NCI-H526 treated with DMSO at 0.1 percent for 48 hours (cell line): ENCODE measurements at regions not wholly inside any gene's neighbourhood (a gene's known extent, or its start where the extent isn't known, plus 50 kb on each side); places are given as distances from the start of the nearest gene placed in this dataset.
"Not testable (repeated sequence)": the region's sequence is repeated elsewhere in the genome, so short reads cannot be mapped to it uniquely, and the experiment has no call there.

Experiments
- DNase-seq: peaks from one replicate; lab custom pipeline; 2025; lab: John Stamatoyannopoulos, UW

GRCh38 chr12:87086118-87086891 lies 830.1 kb upstream of the MGAT4C start:
- no peak for DNase-seq

DNA sequence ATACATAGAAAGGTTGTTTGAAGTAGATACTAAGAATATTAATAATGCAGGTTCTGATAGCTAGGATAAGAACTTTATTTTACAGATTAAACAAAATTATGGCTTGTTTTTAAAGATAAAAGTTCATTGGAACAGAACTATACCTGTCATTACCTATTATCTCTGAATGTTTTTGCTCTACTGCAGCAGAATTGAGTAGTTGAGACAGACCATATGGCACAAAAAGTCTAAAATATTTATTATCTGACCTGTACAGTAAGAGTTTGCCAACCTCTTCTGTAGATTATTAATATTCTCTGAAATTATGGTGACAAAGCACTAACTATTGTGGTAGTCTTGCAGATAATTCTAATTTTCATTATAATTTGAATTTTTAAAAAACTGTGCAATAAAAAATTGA lies 829.1 kb upstream of the MGAT4C start:
- no peak for DNase-seq

- no peak for DNase-seq
Measured at GRCh38 chr12:87082756-87083155, 826.6 kb upstream of the MGAT4C start.

DNA sequence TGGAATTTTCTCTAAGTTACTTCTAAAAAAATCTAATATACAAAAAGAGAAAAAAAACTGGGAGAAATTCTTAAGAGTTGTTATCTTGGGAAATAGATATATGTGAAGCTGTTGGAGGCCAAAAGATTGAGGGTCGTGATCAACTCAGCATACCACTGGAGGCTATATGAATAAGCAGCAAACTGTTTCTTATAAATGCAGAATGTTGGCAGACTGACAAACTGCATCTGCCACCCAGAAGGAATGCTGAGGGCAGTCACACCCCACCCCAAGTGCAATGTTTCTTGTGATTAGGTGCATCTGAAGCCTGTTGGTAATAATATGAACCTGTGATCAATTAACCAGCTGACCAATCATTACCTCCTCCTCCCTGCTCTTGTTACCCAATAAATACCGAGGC lies 818.6 kb upstream of the MGAT4C start:
- no peak for DNase-seq

DNA sequence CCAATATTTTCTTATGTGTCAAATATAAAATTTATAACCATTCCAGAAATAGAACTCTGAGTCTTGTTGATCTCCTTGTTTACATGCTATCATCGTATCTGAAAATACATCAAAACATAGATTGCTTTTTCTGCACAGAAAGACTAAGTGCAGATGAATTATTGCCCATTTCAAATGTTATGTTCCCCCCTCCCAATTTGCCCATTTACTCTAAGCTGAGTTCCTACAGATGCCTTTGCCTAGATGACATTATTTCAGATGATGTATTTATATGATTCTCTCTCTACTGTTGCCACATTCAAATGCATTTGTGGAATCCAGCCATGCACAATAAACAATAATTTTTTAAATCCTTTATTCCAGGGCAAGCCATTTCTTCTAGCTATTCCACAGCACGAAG lies 810.1 kb upstream of the MGAT4C start:
- no peak for DNase-seq

- no peak for DNase-seq
Measured at GRCh38 chr12:87059231-87059630, 803.0 kb upstream of the MGAT4C start.

DNA sequence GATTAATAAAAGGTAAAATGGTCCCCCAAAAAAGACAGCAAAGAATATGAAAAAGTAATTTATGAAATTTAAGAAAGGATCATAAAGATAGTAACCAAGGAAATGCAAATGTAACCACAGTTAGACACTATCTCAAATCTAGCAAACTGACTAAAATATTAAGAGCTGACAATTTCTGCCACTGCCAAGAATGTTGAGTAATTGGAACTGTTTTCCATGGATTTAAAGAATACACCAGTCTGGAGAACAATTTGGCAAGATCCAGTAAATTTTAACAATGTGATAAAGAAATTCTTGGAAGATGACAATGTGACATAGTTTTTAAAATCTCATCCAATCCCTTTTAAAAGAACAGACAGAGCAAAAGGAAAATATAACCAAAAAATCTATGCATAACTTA lies 798.0 kb upstream of the MGAT4C start:
- no peak for DNase-seq

- no peak for DNase-seq
Measured at GRCh38 chr12:87051621-87052020, 795.4 kb upstream of the MGAT4C start.

DNA sequence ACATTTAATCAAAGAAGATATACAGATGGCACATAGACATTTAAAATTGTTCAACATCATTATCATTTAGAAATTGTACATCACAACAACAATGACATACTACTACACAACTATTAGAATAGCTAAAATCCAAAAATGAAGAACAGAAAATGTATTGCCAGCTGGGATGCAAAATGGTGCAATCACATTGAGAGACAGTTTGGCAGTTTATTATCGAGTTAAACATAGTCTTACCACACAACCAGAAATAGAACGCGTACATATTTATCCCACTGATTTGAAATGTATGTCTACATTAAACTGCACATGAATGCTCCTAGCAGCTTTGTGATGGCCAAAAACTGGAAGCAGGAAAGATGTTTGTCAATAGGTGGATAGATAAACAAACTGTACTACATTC lies 791.5 kb upstream of the MGAT4C start:
- no peak for DNase-seq

- DNase-seq: no peak
Measured at GRCh38 chr12:87039536-87039935, 783.3 kb upstream of the MGAT4C start.

GRCh38 chr12:87038098-87038497 lies 781.9 kb upstream of the MGAT4C start:
- no peak for DNase-seq

DNA sequence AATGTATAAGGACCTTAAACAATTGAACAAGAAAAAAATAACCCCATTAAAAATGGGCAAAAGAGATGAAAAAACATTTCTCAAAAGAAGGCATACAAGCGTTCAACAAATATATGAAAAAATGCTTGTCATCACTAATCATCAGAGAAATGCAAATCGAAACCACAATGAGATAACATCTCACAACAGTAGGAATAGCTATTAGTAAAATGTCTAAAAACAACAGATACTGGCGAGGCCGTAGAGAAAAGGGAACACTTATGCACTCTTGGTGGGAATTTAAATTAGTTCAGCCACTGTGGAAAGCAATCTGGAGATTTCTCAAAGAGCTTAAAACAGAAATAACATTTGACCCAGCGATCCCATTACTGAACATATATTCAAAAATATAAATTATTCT lies 769.8 kb upstream of the MGAT4C start:
- no peak for DNase-seq

GRCh38 chr12:87021400-87021799 lies 765.2 kb upstream of the MGAT4C start:
- DNase-seq: no peak

GRCh38 chr12:87020071-87020470 lies 763.9 kb upstream of the MGAT4C start:
- no peak for DNase-seq

DNA sequence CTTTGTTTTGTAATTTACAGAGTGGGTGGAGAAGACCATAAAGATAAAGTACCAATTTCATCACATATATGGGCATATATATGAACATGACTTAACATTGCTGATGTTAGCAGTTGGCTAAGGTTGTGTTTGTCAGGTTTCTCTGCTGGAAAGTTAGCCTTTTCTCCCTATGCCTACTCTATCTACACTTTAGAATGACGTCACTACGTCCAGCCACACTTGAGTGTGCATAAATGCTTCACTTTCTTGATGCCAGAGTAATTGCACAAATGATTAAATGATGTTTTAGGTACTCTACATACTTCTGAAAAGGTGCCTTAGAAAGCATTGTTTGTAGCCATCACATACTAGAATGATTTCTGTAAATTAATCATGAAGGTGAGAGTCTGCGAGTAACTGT lies 759.2 kb upstream of the MGAT4C start:
- no peak for DNase-seq

DNA sequence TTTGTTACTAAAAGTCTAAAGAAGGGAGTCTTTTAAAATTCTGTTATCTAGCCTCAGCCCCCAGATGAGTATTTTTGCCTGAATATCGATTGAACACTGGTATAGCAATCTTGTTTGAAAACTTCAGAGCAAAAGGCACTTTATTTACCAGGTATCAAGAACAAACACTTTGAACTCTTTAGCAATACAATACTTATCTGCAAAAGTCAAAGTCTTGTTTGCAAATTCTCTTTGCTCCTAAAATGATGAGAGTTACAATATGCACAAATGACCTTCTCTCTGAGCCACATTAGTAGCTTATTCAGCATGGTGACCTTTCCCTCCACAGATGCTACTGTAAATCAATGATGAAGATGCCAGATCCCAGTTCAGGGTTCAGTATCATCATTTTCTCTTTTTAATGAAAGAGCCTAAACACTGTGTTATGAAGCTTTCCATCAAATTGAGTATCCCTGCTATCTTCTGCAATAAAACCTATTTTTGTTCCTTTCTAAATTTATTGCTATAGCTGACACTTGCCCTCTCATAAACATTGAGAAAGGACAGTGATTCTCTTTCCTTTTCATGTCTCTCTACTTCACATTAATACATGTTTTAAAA lies 752.7 kb upstream of the MGAT4C start:
- no peak for DNase-seq

DNA sequence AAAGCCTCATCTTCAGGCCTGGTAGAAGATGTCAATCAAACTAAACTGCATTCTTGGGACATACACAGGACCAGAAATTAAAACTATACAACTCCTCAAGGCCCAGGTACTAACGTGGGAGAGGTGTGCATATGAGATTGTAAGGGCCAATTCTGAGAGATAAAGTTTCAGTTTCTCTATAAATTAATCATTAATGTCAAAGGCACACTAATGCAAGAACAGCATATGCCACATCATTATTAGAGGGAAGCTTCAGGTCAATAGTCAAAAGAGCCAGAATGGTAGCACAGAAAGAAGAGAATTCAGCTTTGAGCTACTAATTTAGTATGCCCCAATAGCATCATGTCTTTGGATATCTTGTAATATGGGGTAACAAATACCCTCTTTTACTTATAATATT lies 744.9 kb upstream of the MGAT4C start:
- no peak for DNase-seq

- DNase-seq: no peak
Measured at GRCh38 chr12:86985298-86985697, 729.1 kb upstream of the MGAT4C start.

GRCh38 chr12:86970595-86970994 lies 714.4 kb upstream of the MGAT4C start:
- not testable (repeated sequence) for DNase-seq

DNA sequence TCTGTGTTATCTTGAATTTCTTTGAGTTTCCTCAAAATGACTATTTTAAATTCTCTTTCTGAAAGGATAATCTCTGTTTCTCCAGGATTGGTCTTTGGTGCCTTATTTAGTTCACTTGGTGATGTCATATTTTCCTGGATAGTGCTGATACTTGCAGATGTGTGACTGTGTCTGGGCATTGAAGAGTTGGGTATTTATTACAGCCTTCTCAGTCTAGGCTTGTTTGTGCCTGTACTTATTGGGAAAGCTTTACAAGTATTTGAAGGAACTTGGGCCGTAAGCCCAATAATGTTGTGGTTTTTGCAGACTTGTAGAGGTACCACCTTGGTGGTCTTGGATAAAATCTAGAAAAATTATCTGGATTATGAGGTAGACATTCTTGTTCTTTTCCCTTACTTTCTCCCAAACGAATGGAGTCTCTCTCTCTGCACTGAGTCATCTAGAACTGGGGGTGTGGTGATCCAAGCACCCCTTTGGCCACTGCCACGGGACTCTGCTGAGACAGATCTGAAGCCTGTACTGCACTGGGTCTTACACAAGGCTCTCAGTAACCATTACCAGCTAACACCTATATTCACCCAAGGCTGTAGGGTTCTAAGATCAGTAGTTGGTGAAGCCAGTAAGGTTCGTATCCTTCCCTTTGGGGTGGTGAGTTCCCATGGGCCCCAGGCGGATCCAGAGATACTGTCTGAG lies 703.7 kb upstream of the MGAT4C start:
- DNase-seq: no peak

- no peak for DNase-seq
Measured at GRCh38 chr12:86950444-86950843, 694.3 kb upstream of the MGAT4C start.

DNA sequence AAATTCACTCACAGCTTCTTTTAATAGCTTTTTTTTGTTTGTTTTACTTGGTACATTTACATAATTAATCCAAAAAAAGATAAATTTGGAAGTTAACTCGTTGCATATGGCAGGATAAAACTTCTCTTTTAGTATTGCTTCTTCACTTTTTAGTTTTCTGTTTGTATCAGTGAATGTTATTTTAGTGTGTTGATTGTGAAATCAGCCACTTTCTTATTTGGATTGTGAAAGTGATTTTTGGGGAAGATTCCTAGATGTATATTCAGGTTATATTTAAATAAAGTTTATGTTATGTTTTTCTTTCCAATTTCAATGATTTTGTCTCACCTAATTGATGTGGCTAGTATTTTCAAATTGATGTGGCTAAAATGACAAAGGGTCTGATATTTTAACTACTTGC lies 693.9 kb upstream of the MGAT4C start:
- no peak for DNase-seq

DNA sequence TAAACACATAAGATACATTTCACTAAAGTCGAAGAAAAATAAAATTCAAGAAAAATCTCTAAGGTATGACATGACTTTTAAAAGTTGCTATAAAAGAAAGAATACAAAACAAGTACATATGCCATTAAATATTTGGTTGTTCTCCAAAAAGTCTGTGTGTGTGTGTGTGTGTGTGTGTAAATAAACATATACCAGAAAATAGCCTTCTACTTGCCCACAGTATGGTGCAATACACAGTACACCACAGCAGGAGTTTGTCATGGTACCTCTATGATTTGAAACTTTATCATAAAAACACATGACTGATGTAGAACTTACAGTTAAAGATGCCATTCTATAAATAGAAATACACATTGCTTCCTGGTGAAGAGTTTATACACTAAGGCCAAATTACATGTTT lies 692.7 kb upstream of the MGAT4C start:
- no peak for DNase-seq
